WTC11 (cell line): ENCODE measurements at regions not wholly inside any gene's neighbourhood (a gene's known extent, or its start where the extent isn't known, plus 50 kb on each side); places are given as distances from the start of the nearest gene placed in this dataset.

Source experiments
- ATAC-seq: fragments of 200-7000 bp; cut with Tn5 transposase; 2 replicates; pipeline ENCODE4 v1.10.0; 2021; ENCODE audit warnings: mild to moderate bottlenecking, moderate library complexity
- CTCF ChIA-PET: fragments of 300-600 bp; sonication (Branson Sonifier 250); formaldehyde crosslinking; loops from one replicate; lab custom pipeline; 2021; ENCODE audit warnings: antibody characterized with exemption; lab: Charles Lee
- POLR2A ChIA-PET: fragments of 350-600 bp; sonication (Branson Sonifier 250); formaldehyde crosslinking; loops from one replicate; lab custom pipeline; 2021; ENCODE audit warnings: antibody characterized with exemption; lab: Charles Lee
- DNase-seq: peaks from one replicate; pipeline ENCODE4 v3.0.0; 2021; ENCODE audit warnings: low spot score
- H3K27ac Mint-ChIP-seq: 2 replicates; pipeline ENCODE4 v1.8.0; 2021; ENCODE audit warnings: mixed read lengths
- H3K27me3 Mint-ChIP-seq: 2 replicates; pipeline ENCODE4 v1.8.0; 2021; ENCODE audit warnings: low read depth, mild to moderate bottlenecking, moderate library complexity, mixed read lengths
- H3K36me3 Mint-ChIP-seq: 2 replicates; pipeline ENCODE4 v1.8.0; 2021; ENCODE audit warnings: mixed read lengths
- H3K4me1 Mint-ChIP-seq: 2 replicates; pipeline ENCODE4 v1.8.0; 2022; ENCODE audit warnings: mixed read lengths
- H3K4me3 Mint-ChIP-seq: 2 replicates; pipeline ENCODE4 v1.8.0; 2021; ENCODE audit warnings: mild to moderate bottlenecking, moderate library complexity, mixed read lengths
- H3K9me3 Mint-ChIP-seq: 2 replicates; pipeline ENCODE4 v1.8.0; 2021; ENCODE audit warnings: mixed read lengths
- AR ChIP-seq: fragments of 250-450 bp; sonication (Bioruptor Pico); IDR thresholded peaks from 2 replicates; pipeline ENCODE4 v1.9.0; 2021; ENCODE audit warnings: mild to moderate bottlenecking
- ATF6 ChIP-seq: sonication (generic); formaldehyde crosslinking; IDR thresholded peaks from 2 replicates; pipeline ENCODE4 v1.8.1; 2023; ENCODE audit warnings: mild to moderate bottlenecking, missing genetic modification reagents
- CDX4 ChIP-seq: fragments of 250-450 bp; sonication (Bioruptor Pico); IDR thresholded peaks from 2 replicates; pipeline ENCODE4 v1.9.0; 2021; ENCODE audit warnings: moderate library complexity, mild to moderate bottlenecking, inconsistent platforms, borderline replicate concordance
- E2F4 ChIP-seq: sonication (generic); formaldehyde crosslinking; IDR thresholded peaks from 2 replicates; pipeline ENCODE4 v1.8.1; 2022; ENCODE audit warnings: low read depth, mild to moderate bottlenecking, moderate library complexity, missing genetic modification reagents, borderline replicate concordance
- ESRRA ChIP-seq: sonication (generic); formaldehyde crosslinking; IDR thresholded peaks from 2 replicates; pipeline ENCODE4 v1.8.1; 2022; ENCODE audit warnings: mild to moderate bottlenecking, missing genetic modification reagents, borderline replicate concordance
- FOXJ3 ChIP-seq: sonication (generic); formaldehyde crosslinking; IDR thresholded peaks from 2 replicates; pipeline ENCODE4 v1.9.0; 2021; ENCODE audit warnings: missing genetic modification reagents, mild to moderate bottlenecking, borderline replicate concordance
- IRF1 ChIP-seq: sonication (generic); formaldehyde crosslinking; IDR thresholded peaks from 2 replicates; pipeline ENCODE4 v1.8.0; 2023; ENCODE audit warnings: missing genetic modification reagents
- IRF2 ChIP-seq: sonication (generic); formaldehyde crosslinking; IDR thresholded peaks from 2 replicates; pipeline ENCODE4 v1.8.0; 2022; ENCODE audit warnings: low read depth, missing genetic modification reagents, borderline replicate concordance
- JUN ChIP-seq: sonication (generic); formaldehyde crosslinking; IDR thresholded peaks from 2 replicates; pipeline ENCODE4 v1.8.0; 2023; ENCODE audit warnings: mild to moderate bottlenecking, missing genetic modification reagents
- NR1H2 ChIP-seq: sonication (generic); formaldehyde crosslinking; IDR thresholded peaks from 2 replicates; pipeline ENCODE4 v1.9.0; 2021; ENCODE audit warnings: mild to moderate bottlenecking, moderate library complexity, missing genetic modification reagents
- OVOL2 ChIP-seq: fragments of 250-450 bp; sonication (Bioruptor Pico); IDR thresholded peaks from 2 replicates; pipeline ENCODE4 v1.9.0; 2021; ENCODE audit warnings: mild to moderate bottlenecking, borderline replicate concordance
- PREB ChIP-seq: sonication (generic); formaldehyde crosslinking; IDR thresholded peaks from 2 replicates; pipeline ENCODE4 v1.8.1; 2022; ENCODE audit warnings: mild to moderate bottlenecking, missing genetic modification reagents, moderate library complexity, borderline replicate concordance
- RELA ChIP-seq: sonication (generic); formaldehyde crosslinking; IDR thresholded peaks from 2 replicates; pipeline ENCODE4 v1.8.1; 2022; ENCODE audit warnings: missing genetic modification reagents, mild to moderate bottlenecking, borderline replicate concordance
- RORB ChIP-seq: fragments of 250-450 bp; sonication (Bioruptor Pico); IDR thresholded peaks from 2 replicates; pipeline ENCODE4 v1.9.0; 2021; ENCODE audit warnings: mild to moderate bottlenecking
- ZBTB21 ChIP-seq: sonication (generic); formaldehyde crosslinking; IDR thresholded peaks from 2 replicates; pipeline ENCODE4 v1.8.1; 2023; ENCODE audit warnings: mild to moderate bottlenecking, missing genetic modification reagents, borderline replicate concordance
- ZNF121 ChIP-seq: sonication (generic); formaldehyde crosslinking; IDR thresholded peaks from 2 replicates; pipeline ENCODE4 v1.8.0; 2023; ENCODE audit warnings: missing genetic modification reagents
- ZNF232 ChIP-seq: sonication (generic); formaldehyde crosslinking; IDR thresholded peaks from 2 replicates; pipeline ENCODE4 v1.8.0; 2022; ENCODE audit warnings: mild to moderate bottlenecking, missing genetic modification reagents
- ZNF532 ChIP-seq: fragments of 250-450 bp; sonication (Bioruptor Pico); IDR thresholded peaks from 2 replicates; pipeline ENCODE4 v1.9.0; 2021; ENCODE audit warnings: mild to moderate bottlenecking, borderline replicate concordance

GRCh38 chr14:51189600-51190376 is 50.3 kb upstream of the TMX1 start:
- POLR2A ChIA-PET, result no interaction called here
- ATAC-seq, result no peak
- TF ChIP-seq RORB (CRISPR knock-in tag) (no peak), RELA (CRISPR knock-in tag) (no peak), FOXJ3 (CRISPR knock-in tag) (no peak), PREB (CRISPR knock-in tag) (no peak), JUN (CRISPR knock-in tag) (no peak), ATF6 (CRISPR knock-in tag) (no peak), ZNF232 (CRISPR knock-in tag) (no peak), ZNF121 (CRISPR knock-in tag) (no peak), ESRRA (CRISPR knock-in tag) (no peak), ZNF532 (CRISPR knock-in tag) (no peak), IRF1 (CRISPR knock-in tag) (no peak), E2F4 (CRISPR knock-in tag) (no peak), OVOL2 (CRISPR knock-in tag) (no peak), AR (CRISPR knock-in tag) (no peak), CDX4 (CRISPR knock-in tag) (no peak), NR1H2 (CRISPR knock-in tag) (no peak), ZBTB21 (CRISPR knock-in tag) (no peak), IRF2 (no peak)
- TF ChIP-seq, all 79 proteins: peak for 0
- Mint-ChIP-seq H3K27me3 (no peaks in the 10 kb centered on the region; the same call in 1 of the 2 replicates), H3K4me3 (no peak overlapping the region), H3K9me3 (0 out of 2 replicates have a peak, but pooled peaks cover 3% of the 10 kb centered on the region), H3K4me1 (peaks cover 4% of the 10 kb centered on the region; the same call in 1 of the 2 replicates), H3K36me3 (no peaks in the 10 kb centered on the region), H3K27ac (no peak overlapping the region)
- CTCF ChIA-PET, result no interaction called here
- DNase-seq, result no peak
